OCI-LY7 (cell line): ENCODE measurements at regions not wholly inside any gene's neighbourhood (a gene's known extent, or its start where the extent isn't known, plus 50 kb on each side); places are given as distances from the start of the nearest gene placed in this dataset.

Experiments
- BruUV-seq: library from RNA; stranded (reverse); fragments of 400-500 nt; replicated peaks from 2 replicates; lab custom pipeline; 2021; lab: Mats Ljungman, UMichigan
- CTCF ChIA-PET: fragments of 300-600 bp; sonication (Branson Sonifier 250); formaldehyde crosslinking; loops from one replicate; lab custom pipeline; 2022; ENCODE audit warnings: antibody characterized with exemption; ENCODE audit not compliant: unreplicated experiment; lab: Charles Lee
- POLR2A ChIA-PET: fragments of 300-600 bp; sonication (Branson Sonifier 250); formaldehyde crosslinking; loops from one replicate; lab custom pipeline; 2022; ENCODE audit warnings: antibody characterized with exemption; lab: Charles Lee
- DNase-seq: peaks from one replicate; pipeline ENCODE4 v3.0.0-alpha.2; 2015; ENCODE audit warnings: low spot score
- H2AFZ ChIP-seq: fragments of 200-600 bp; sonication (generic), shearing (Covaris generic); 2 replicates; pipeline ENCODE4 v1.6.1; 2014; ENCODE audit warnings: mild to moderate bottlenecking, antibody characterized with exemption, low read length, moderate library complexity
- H3K27ac ChIP-seq: fragments of 200-600 bp; sonication (generic); 2 replicates; pipeline ENCODE4 v1.5.1; 2014; ENCODE audit warnings: mixed run types, low read depth, mild to moderate bottlenecking, moderate library complexity, low read length, inconsistent platforms; ENCODE audit not compliant: poor library complexity, severe bottlenecking
- H3K36me3 ChIP-seq: fragments of 200-600 bp; sonication (generic); 2 replicates; pipeline ENCODE4 v1.6.1; 2014; ENCODE audit warnings: mild to moderate bottlenecking, antibody characterized with exemption, low read length, moderate library complexity, mixed read lengths; ENCODE audit not compliant: insufficient read depth
- H3K4me1 ChIP-seq: fragments of 200-600 bp; sonication (generic); 2 replicates; pipeline ENCODE4 v1.5.1; 2014; ENCODE audit warnings: mild to moderate bottlenecking, low read length; ENCODE audit not compliant: insufficient read depth, poor library complexity, severe bottlenecking
- H3K4me2 ChIP-seq: fragments of 200-600 bp; sonication (generic); 2 replicates; pipeline ENCODE4 v1.6.1; 2014; ENCODE audit warnings: mild to moderate bottlenecking, low read length
- H3K4me3 ChIP-seq: fragments of 200-600 bp; sonication (generic); 2 replicates; pipeline ENCODE4 v1.5.1; 2014; ENCODE audit warnings: mild to moderate bottlenecking, low read depth, low read length; ENCODE audit not compliant: poor library complexity, severe bottlenecking
- H3K79me2 ChIP-seq: fragments of 200-600 bp; sonication (generic); 2 replicates; pipeline ENCODE4 v1.6.1; 2016; ENCODE audit warnings: low read depth, mild to moderate bottlenecking, low read length, moderate library complexity, mixed read lengths; ENCODE audit not compliant: insufficient read depth
- H3K9me2 ChIP-seq: fragments of 200-600 bp; sonication (generic); 2 replicates; pipeline ENCODE4 v1.6.1; 2016; ENCODE audit warnings: mild to moderate bottlenecking, low read length, mixed read lengths; ENCODE audit not compliant: insufficient read depth
- H3K9me3 ChIP-seq: fragments of 200-600 bp; sonication (generic); 2 replicates; pipeline ENCODE4 v1.6.1; 2014; ENCODE audit warnings: mild to moderate bottlenecking, mixed run types, low read length, mixed read lengths
- H4K20me1 ChIP-seq: fragments of 200-600 bp; sonication (generic); 2 replicates; pipeline ENCODE4 v1.6.1; 2014; ENCODE audit warnings: mild to moderate bottlenecking, antibody characterized with exemption, low read length, moderate library complexity, mixed read lengths; ENCODE audit not compliant: insufficient read depth
- EZH2phosphoT487 ChIP-seq: fragments of 200-600 bp; sonication (generic); IDR thresholded peaks from 2 replicates; pipeline ENCODE4 v1.6.1; 2018; ENCODE audit warnings: low read depth, borderline replicate concordance, mild to moderate bottlenecking, mixed run types, antibody characterized with exemption, low read length, moderate library complexity, mixed read lengths
- intact Hi-C: fragments of 100-400 bp; cut with micrococcal nuclease; formaldehyde crosslinking; loops from one replicate; pipeline ENCODE4 v1.10.0; 2022; ENCODE audit not compliant: unreplicated experiment
- TF ChIP-seq, protein P1 (sequence below): fragments of 200-600 bp; sonication (generic); conservative IDR thresholded peaks from 2 replicates; pipeline ENCODE4 v1.5.1; 2014; ENCODE audit warnings: mild to moderate bottlenecking, antibody characterized with exemption, low read length, moderate library complexity, mixed read lengths

DNA sequence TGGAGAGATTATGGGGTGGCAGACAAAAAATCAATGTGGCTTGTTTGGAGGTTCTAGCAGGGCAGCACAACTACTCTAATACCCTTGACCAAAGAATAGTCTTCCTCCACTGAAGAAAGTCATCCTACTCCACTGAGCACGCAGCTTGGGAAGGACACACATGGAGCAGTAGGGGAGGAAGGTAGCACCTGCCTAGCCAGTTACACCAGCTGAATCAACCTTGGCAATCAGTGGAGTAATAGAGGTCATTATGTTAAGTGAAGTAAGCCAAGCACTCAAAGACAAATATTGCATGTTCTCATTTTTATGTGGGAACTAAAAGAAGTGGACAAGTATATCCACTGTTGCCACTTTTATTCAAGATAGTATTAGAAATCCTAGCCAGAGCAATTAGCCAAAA, 555.8 kb upstream of the ALCAM start:
- no TSS peak for BruUV-seq
- H2AFZ ChIP-seq: no peak overlapping the region
- CTCF ChIA-PET: no interaction called here
- DNase-seq: no peak
- no peaks in the 10 kb centered on the region for H3K79me2 ChIP-seq
- no peak overlapping the region for H3K4me2 ChIP-seq
- intact Hi-C loops: no loop called here
- no peaks in the 10 kb centered on the region for H3K4me1 ChIP-seq
- TF ChIP-seq, protein P1, sequence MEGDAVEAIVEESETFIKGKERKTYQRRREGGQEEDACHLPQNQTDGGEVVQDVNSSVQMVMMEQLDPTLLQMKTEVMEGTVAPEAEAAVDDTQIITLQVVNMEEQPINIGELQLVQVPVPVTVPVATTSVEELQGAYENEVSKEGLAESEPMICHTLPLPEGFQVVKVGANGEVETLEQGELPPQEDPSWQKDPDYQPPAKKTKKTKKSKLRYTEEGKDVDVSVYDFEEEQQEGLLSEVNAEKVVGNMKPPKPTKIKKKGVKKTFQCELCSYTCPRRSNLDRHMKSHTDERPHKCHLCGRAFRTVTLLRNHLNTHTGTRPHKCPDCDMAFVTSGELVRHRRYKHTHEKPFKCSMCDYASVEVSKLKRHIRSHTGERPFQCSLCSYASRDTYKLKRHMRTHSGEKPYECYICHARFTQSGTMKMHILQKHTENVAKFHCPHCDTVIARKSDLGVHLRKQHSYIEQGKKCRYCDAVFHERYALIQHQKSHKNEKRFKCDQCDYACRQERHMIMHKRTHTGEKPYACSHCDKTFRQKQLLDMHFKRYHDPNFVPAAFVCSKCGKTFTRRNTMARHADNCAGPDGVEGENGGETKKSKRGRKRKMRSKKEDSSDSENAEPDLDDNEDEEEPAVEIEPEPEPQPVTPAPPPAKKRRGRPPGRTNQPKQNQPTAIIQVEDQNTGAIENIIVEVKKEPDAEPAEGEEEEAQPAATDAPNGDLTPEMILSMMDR: no peak
- no peak for TF ChIP-seq EZH2phosphoT487
- H3K4me3 ChIP-seq: no peak overlapping the region
- no peaks in the 10 kb centered on the region for H4K20me1 ChIP-seq
- no peaks in the 10 kb centered on the region for H3K9me3 ChIP-seq
- H3K27ac ChIP-seq: no peak overlapping the region
- H3K36me3 ChIP-seq: no peaks in the 10 kb centered on the region
- H3K9me2 ChIP-seq: no peaks in the 10 kb centered on the region
- POLR2A ChIA-PET: no interaction called here

DNA sequence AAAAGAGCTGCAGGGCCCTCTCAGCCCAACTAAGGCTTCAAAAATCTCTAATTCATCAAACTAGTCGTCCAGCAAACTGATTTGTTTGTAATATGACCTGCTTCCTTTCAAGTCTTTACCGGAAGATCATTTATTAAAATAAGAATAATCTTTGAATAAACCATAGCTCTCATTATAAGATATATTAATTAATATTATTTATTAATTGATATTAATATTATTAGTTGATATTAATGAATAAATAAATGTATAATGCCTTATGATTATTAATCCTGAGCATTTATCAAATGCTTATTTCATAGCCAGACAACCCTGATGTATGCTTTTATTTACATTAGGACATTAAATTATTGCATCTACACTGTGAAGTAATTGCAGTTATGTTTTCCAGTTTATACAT, 550.7 kb upstream of the ALCAM start:
- Histone ChIP-seq H3K36me3 (no peaks in the 10 kb centered on the region), H3K79me2 (no peaks in the 10 kb centered on the region), H3K4me3 (no peak overlapping the region), H3K4me2 (no peak overlapping the region), H3K9me2 (no peaks in the 10 kb centered on the region), H3K4me1 (no peaks in the 10 kb centered on the region), H2AFZ (no peak overlapping the region), H3K9me3 (no peaks in the 10 kb centered on the region), H3K27ac (no peak overlapping the region), H4K20me1 (no peaks in the 10 kb centered on the region)
- TF ChIP-seq, protein P1: no peak
- no peak for TF ChIP-seq EZH2phosphoT487
- ChIA-PET POLR2A (interaction anchor here (0.7 kb wide), 1 partner anchor 15 kb away, joined by 4 read pairs; no protein-coding TSS in a partner anchor), CTCF (no interaction called here)
- no peak for DNase-seq
- no TSS peak for BruUV-seq
- intact Hi-C loops: no loop called here

DNA sequence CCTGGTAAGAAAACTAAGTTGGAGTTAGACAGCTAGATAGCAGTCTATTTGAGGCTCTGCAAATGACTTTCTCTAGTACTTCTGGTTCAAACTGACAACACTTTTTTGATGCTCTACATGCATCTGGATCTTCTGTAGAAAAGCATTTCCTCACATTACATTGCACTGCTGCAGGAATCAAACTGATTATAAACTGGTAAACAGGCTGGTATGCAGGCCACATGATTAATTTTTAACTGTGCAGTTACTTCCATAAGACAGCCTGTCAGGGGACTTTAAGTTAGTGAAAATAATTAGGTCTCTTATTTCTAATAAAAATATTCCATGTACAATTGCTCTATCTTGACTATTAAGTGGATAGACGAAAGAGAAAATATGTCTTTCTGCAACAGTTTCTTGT, 550.0 kb upstream of the ALCAM start:
- no peak for DNase-seq
- Histone ChIP-seq H3K4me1 (no peaks in the 10 kb centered on the region), H3K36me3 (no peaks in the 10 kb centered on the region), H4K20me1 (no peaks in the 10 kb centered on the region), H3K4me2 (no peak overlapping the region), H2AFZ (no peak overlapping the region), H3K9me3 (no peaks in the 10 kb centered on the region), H3K9me2 (no peaks in the 10 kb centered on the region), H3K4me3 (no peak overlapping the region), H3K79me2 (no peaks in the 10 kb centered on the region), H3K27ac (no peak overlapping the region)
- intact Hi-C loops: no loop called here
- POLR2A ChIA-PET: no interaction called here
- CTCF ChIA-PET: no interaction called here
- no peak for TF ChIP-seq EZH2phosphoT487
- TF ChIP-seq, protein P1: no peak
- BruUV-seq: no TSS peak
